ENCODE measurements at regions not wholly inside any gene's neighbourhood (a gene's known extent, or its start where the extent isn't known, plus 50 kb on each side); places are given as distances from the start of the nearest gene placed in this dataset.

- peaks cover 9% of the 10 kb centered on the region for H3K9me3 Mint-ChIP-seq
- H3K27ac Mint-ChIP-seq, result no peak overlapping the region
- CTCF ChIA-PET, result no interaction called here
- intact Hi-C loops (cut with micrococcal nuclease), result no loop called here
- no peaks in the 10 kb centered on the region for H3K36me3 Mint-ChIP-seq (ENCODE audit: low read depth)
- no peak overlapping the region for H3K4me3 Mint-ChIP-seq
- DNase-seq, result no peak
- H3K4me1 Mint-ChIP-seq (ENCODE audit: low read depth), result no peaks in the 10 kb centered on the region
- H3K27me3 Mint-ChIP-seq (ENCODE audit: low read depth), result peaks cover 17% of the 10 kb centered on the region
Observed at GRCh38 chr16:24463196-24463945, 76.0 kb upstream of the RBBP6 start.

GRCh38 chr16:24471561-24472350, 67.6 kb upstream of the RBBP6 start:
- Mint-ChIP-seq H3K4me1 (ENCODE audit: low read depth) (no peaks in the 10 kb centered on the region), H3K4me3 (no peak overlapping the region), H3K27me3 (ENCODE audit: low read depth) (peaks cover 24% of the 10 kb centered on the region), H3K27ac (no peak overlapping the region), H3K9me3 (peaks cover 11% of the 10 kb centered on the region), H3K36me3 (ENCODE audit: low read depth) (no peaks in the 10 kb centered on the region)
- DNase-seq, result no peak
- CTCF ChIA-PET, result interaction anchor here (0.6 kb wide), 1 partner anchor 100 kb away, joined by 3 read pairs; no protein-coding TSS in a partner anchor
- intact Hi-C loops (cut with micrococcal nuclease), result no loop called here

GRCh38 chr16:24477492-24477891, 61.9 kb upstream of the RBBP6 start:
- H3K36me3 Mint-ChIP-seq (ENCODE audit: low read depth), result no peaks in the 10 kb centered on the region
- no peaks in the 10 kb centered on the region for H3K4me1 Mint-ChIP-seq (ENCODE audit: low read depth)
- H3K27me3 Mint-ChIP-seq (ENCODE audit: low read depth), result peaks cover 8% of the 10 kb centered on the region
- CTCF ChIA-PET, result no interaction called here
- H3K4me3 Mint-ChIP-seq, result no peak overlapping the region
- no peak overlapping the region for H3K27ac Mint-ChIP-seq
- intact Hi-C loops (cut with micrococcal nuclease), result no loop called here
- H3K9me3 Mint-ChIP-seq, result peaks cover 10% of the 10 kb centered on the region
- DNase-seq, result no peak

DNA sequence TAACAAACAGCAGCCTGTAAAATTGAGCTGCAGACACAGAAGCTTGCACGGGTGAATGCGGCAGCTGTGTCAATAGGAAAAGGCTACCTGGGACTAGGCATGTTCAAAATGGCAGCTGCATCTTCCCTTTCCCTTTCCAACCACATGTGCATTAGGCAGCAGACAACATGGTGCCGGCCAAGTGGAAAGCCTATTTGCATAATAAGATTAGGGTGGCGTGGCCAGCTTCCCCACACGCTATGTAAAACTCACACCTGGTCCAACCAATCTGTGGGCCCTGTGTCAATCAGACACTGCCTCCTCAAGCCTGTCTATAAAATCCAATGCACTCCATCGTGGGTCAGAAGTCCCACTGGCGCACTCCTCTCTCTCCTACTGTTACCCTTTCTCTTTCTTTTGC, 61.0 kb upstream of the RBBP6 start:
- Mint-ChIP-seq H3K27ac (no peak overlapping the region), H3K4me3 (no peak overlapping the region), H3K9me3 (peaks cover 9% of the 10 kb centered on the region), H3K4me1 (ENCODE audit: low read depth) (no peaks in the 10 kb centered on the region), H3K27me3 (ENCODE audit: low read depth) (peaks cover 5% of the 10 kb centered on the region), H3K36me3 (ENCODE audit: low read depth) (no peaks in the 10 kb centered on the region)
- intact Hi-C loops (cut with micrococcal nuclease), result no loop called here
- CTCF ChIA-PET, result no interaction called here
- DNase-seq, result no peak

GRCh38 chr16:24482681-24483202, 56.6 kb upstream of the RBBP6 start:
- Mint-ChIP-seq H3K36me3 (ENCODE audit: low read depth) (no peaks in the 10 kb centered on the region), H3K4me3 (no peak overlapping the region), H3K4me1 (ENCODE audit: low read depth) (no peaks in the 10 kb centered on the region), H3K27me3 (ENCODE audit: low read depth) (peaks cover 2% of the 10 kb centered on the region), H3K9me3 (no peaks in the 10 kb centered on the region), H3K27ac (no peak overlapping the region)
- no peak for DNase-seq
- intact Hi-C loops (cut with micrococcal nuclease), result no loop called here
- CTCF ChIA-PET, result no interaction called here

DNA sequence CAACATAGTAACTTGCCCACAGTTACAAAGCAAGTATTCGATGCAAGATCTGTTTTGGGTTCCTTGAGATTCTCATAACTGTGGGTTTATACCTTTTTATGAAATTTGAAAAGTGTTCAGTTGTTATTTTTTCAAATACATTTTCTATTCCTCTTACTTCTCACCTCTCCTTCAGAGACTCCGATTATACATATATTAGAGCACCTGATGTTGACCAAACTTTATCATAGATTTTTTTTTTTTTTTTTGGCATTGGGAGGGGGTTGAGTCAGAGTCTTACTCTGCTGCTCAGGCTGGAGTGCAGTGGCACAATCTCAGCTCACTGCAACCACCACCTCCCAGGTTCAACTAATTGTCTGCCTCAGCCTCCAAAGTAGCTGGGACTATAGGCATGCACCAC, 51.3 kb upstream of the RBBP6 start:
- no peak overlapping the region for H3K4me3 Mint-ChIP-seq
- H3K4me1 Mint-ChIP-seq (ENCODE audit: low read depth), result no peaks in the 10 kb centered on the region
- CTCF ChIA-PET, result no interaction called here
- H3K27me3 Mint-ChIP-seq (ENCODE audit: low read depth), result peaks cover 8% of the 10 kb centered on the region
- DNase-seq, result no peak
- intact Hi-C loops (cut with micrococcal nuclease), result no loop called here
- no peaks in the 10 kb centered on the region for H3K36me3 Mint-ChIP-seq (ENCODE audit: low read depth)
- no peaks in the 10 kb centered on the region for H3K9me3 Mint-ChIP-seq
- no peak overlapping the region for H3K27ac Mint-ChIP-seq

Measured in activated naive CD4-positive, alpha-beta T cell treated with anti-CD3 and anti-CD28 coated beads for 36 hours (primary cell).